ENCODE measurements at regions not wholly inside any gene's neighbourhood (a gene's known extent, or its start where the extent isn't known, plus 50 kb on each side); places are given as distances from the start of the nearest gene placed in this dataset.

- TF ChIP-seq CTCF (conservative IDR thresholded peaks at IDR 0.05) (no peak), EZH2 (IDR thresholded peaks at IDR 0.05; ENCODE audit: low read depth) (no peak)
Observed at GRCh38 chr2:150639383-150639782, 151.9 kb upstream of the RND3 start.

Data from PC-9 (cell line).